HCT116 (cell line): ENCODE measurements at regions not wholly inside any gene's neighbourhood (a gene's known extent, or its start where the extent isn't known, plus 50 kb on each side); places are given as distances from the start of the nearest gene placed in this dataset.

Experiments
- ATAC-seq: fragments of 200-7000 bp; cut with Tn5 transposase; 2 replicates; pipeline ENCODE4 v1.9.1; 2020; ENCODE audit warnings: mild to moderate bottlenecking, moderate library complexity
- BruUV-seq: library from RNA; stranded (reverse); fragments of 400-500 nt; replicated peaks from 2 replicates; lab custom pipeline; 2021; lab: Mats Ljungman, UMichigan
- CTCF ChIA-PET: fragments of 300-600 bp; sonication (Branson Sonifier 250); formaldehyde crosslinking; loops from one replicate; lab custom pipeline; 2021; ENCODE audit warnings: antibody characterized with exemption; lab: Charles Lee
- POLR2A ChIA-PET: fragments of 300-600, 350-600 bp; sonication (Branson Sonifier 250); formaldehyde crosslinking; loops from one replicate; lab custom pipeline; 2021; ENCODE audit warnings: antibody characterized with exemption; lab: Charles Lee
- RAD21 ChIA-PET, 2 experiments: fragments of 300-600 bp; sonication (Branson Sonifier 250); formaldehyde crosslinking; loops; one replicate each; lab custom pipeline; 2023; ENCODE audit warnings: low total read pairs in 2 of 2; ENCODE audit not compliant: uncharacterized antibody in 2 of 2, unreplicated experiment in 2 of 2, low non-redundant PET in 1 of 2; lab: Charles Lee
- DNase-seq: peaks from one replicate; pipeline ENCODE4 v3.0.0-alpha.2; 2010; ENCODE audit warnings: low read depth, low spot score
- H2AFZ ChIP-seq: fragments of 200-600 bp; shearing (Covaris generic), sonication (generic); 2 replicates; pipeline ENCODE4 v1.6.1; 2017; ENCODE audit warnings: low read depth, mixed run types, mixed read lengths, antibody characterized with exemption, low read length; ENCODE audit not compliant: poor library complexity, severe bottlenecking
- H3K27ac ChIP-seq: 2 replicates; pipeline ENCODE4 v1.5.1; 2012; ENCODE audit warnings: low read depth, low read length
- H3K27me3 ChIP-seq: fragments of 200-600 bp; sonication (generic); 2 replicates; pipeline ENCODE4 v1.6.1; 2016; ENCODE audit warnings: mixed run types, low read length, mixed read lengths; ENCODE audit not compliant: insufficient read depth
- H3K36me3 ChIP-seq, 2 experiments: fragments of 200-500 bp in 1 of 2; fragments of 200-600 bp in 1 of 2; sonication (Bioruptor generic) in 1 of 2; sonication (generic) in 1 of 2; 2 replicates each; pipeline versions ENCODE4 v1.5.1 to v1.6.1; 2014 to 2016; ENCODE audit warnings: low read length in 2 of 2, inconsistent platforms in 1 of 2, mixed read lengths in 1 of 2, mixed run types in 1 of 2; ENCODE audit not compliant: insufficient read depth in 2 of 2, control insufficient read depth in 1 of 2
- H3K4me1 ChIP-seq, 2 experiments: fragments of 200-600 bp in 1 of 2; sonication (generic) in 1 of 2; 2 replicates each; pipeline versions ENCODE4 v1.5.1 to v1.6.1; 2012 to 2017; ENCODE audit warnings: low read length in 2 of 2, inconsistent platforms in 1 of 2, mild to moderate bottlenecking in 1 of 2, mixed read lengths in 1 of 2, mixed run types in 1 of 2, moderate library complexity in 1 of 2; ENCODE audit not compliant: insufficient read depth in 2 of 2, control insufficient read depth in 1 of 2
- H3K4me2 ChIP-seq: fragments of 200-600 bp; sonication (generic); 2 replicates; pipeline ENCODE4 v1.6.1; 2017; ENCODE audit warnings: mixed run types, low read length, mixed read lengths
- H3K4me3 ChIP-seq, 2 experiments: fragments of 200-600 bp in 1 of 2; sonication (generic) in 1 of 2; replicated peaks in 1 of 2; 2 replicates each; pipeline ENCODE4 v1.5.1; 2011 to 2016; ENCODE audit warnings: low read length in 2 of 2, control low read depth in 1 of 2, low read depth in 1 of 2, mild to moderate bottlenecking in 1 of 2, mixed read lengths in 1 of 2, mixed run types in 1 of 2
- H3K79me2 ChIP-seq: fragments of 200-600 bp; sonication (generic); 2 replicates; pipeline ENCODE4 v1.6.1; 2017; ENCODE audit warnings: mild to moderate bottlenecking, mixed run types, low read length, moderate library complexity, mixed read lengths; ENCODE audit not compliant: insufficient read depth
- H3K9ac ChIP-seq: fragments of 200-600 bp; sonication (generic); 2 replicates; pipeline ENCODE4 v1.6.1; 2016; ENCODE audit warnings: low read length, mixed read lengths
- H3K9me2 ChIP-seq: fragments of 200-600 bp; sonication (generic), shearing (Covaris generic); 2 replicates; pipeline ENCODE4 v1.6.1; 2017; ENCODE audit warnings: mixed run types, mild to moderate bottlenecking, moderate library complexity; ENCODE audit not compliant: insufficient read depth
- H3K9me3 ChIP-seq, 2 experiments: fragments of 200-500 bp in 1 of 2; fragments of 200-600 bp in 1 of 2; sonication (Bioruptor generic) in 1 of 2; sonication (generic) in 1 of 2; 2 replicates each; pipeline ENCODE4 v1.6.1; 2014 to 2017; ENCODE audit warnings: low read length in 2 of 2, mixed read lengths in 2 of 2, inconsistent platforms in 1 of 2, low read depth in 1 of 2, mild to moderate bottlenecking in 1 of 2, mixed run types in 1 of 2, moderate library complexity in 1 of 2; ENCODE audit not compliant: control insufficient read depth in 1 of 2, insufficient read depth in 1 of 2
- H4K20me1 ChIP-seq: fragments of 200-600 bp; sonication (generic), shearing (Covaris generic); 2 replicates; pipeline ENCODE4 v1.6.1; 2017; ENCODE audit warnings: mixed run types, mild to moderate bottlenecking, moderate library complexity; ENCODE audit not compliant: insufficient read depth
- CBX3 ChIP-seq: IDR thresholded peaks from 2 replicates; pipeline ENCODE4 v1.6.1; 2012; ENCODE audit warnings: low read depth
- CEBPB ChIP-seq: IDR thresholded peaks from 2 replicates; pipeline ENCODE4 v1.6.1; 2012; ENCODE audit warnings: low read depth
- CTCF ChIP-seq, 3 experiments: fragments of 200-600 bp in 1 of 3; sonication (generic) in 1 of 3; IDR thresholded peaks in 2 of 3; conservative IDR thresholded peaks in 1 of 3; 2 replicates each; pipeline ENCODE4 v1.5.1; 2012 to 2017; ENCODE audit warnings: low read depth in 2 of 3, low read length in 2 of 3, antibody characterized with exemption in 1 of 3, borderline replicate concordance in 1 of 3, control low read depth in 1 of 3, mild to moderate bottlenecking in 1 of 3, mixed read lengths in 1 of 3, mixed run types in 1 of 3, moderate library complexity in 1 of 3; ENCODE audit not compliant: insufficient read depth in 1 of 3
- EGR1 ChIP-seq: IDR thresholded peaks from 2 replicates; pipeline ENCODE4 v1.6.1; 2012; ENCODE audit warnings: low read depth
- ELF1 ChIP-seq: IDR thresholded peaks from 2 replicates; pipeline ENCODE4 v1.6.1; 2012; ENCODE audit warnings: low read depth, borderline replicate concordance
- EZH2 ChIP-seq: fragments of 200-600 bp; sonication (generic); IDR thresholded peaks from 2 replicates; pipeline ENCODE4 v1.6.1; 2017; ENCODE audit warnings: antibody characterized with exemption, mixed run types
- EZH2phosphoT487 ChIP-seq: fragments of 200-600 bp; IDR thresholded peaks from 2 replicates; pipeline ENCODE4 v1.6.1; 2018; ENCODE audit warnings: antibody characterized with exemption, borderline replicate concordance
- FOSL1 ChIP-seq: IDR thresholded peaks from 2 replicates; pipeline ENCODE4 v1.6.1; 2012; ENCODE audit warnings: low read depth
- JUND ChIP-seq: IDR thresholded peaks from 2 replicates; pipeline ENCODE4 v1.6.1; 2012
- MAX ChIP-seq: IDR thresholded peaks from 2 replicates; pipeline ENCODE4 v1.6.1; 2012
- POLR2AphosphoS5 ChIP-seq: IDR thresholded peaks from 2 replicates; pipeline ENCODE4 v1.6.1; 2011; ENCODE audit warnings: mild to moderate bottlenecking, low read depth, low read length, moderate library complexity
- TCF7L2 ChIP-seq: IDR thresholded peaks from 2 replicates; pipeline ENCODE4 v1.7.0; 2011; ENCODE audit warnings: borderline replicate concordance, inconsistent platforms; ENCODE audit not compliant: insufficient read depth, insufficient read length; ENCODE audit errors: extremely low read depth
- YY1 ChIP-seq: IDR thresholded peaks from 2 replicates; pipeline ENCODE4 v1.6.1; 2011; ENCODE audit warnings: low read length, low read depth, moderate library complexity, mild to moderate bottlenecking; ENCODE audit not compliant: insufficient replicate concordance; ENCODE audit errors: extremely low read depth
- ZFX ChIP-seq: fragments of 450-650 bp; IDR thresholded peaks from 2 replicates; pipeline ENCODE4 v1.6.1; 2017
- ZNF274 ChIP-seq: fragments of 200-500 bp; sonication (Bioruptor generic); IDR thresholded peaks from 2 replicates; pipeline ENCODE4 v1.6.1; 2014; ENCODE audit warnings: mild to moderate bottlenecking, low read depth, low read length, inconsistent platforms
- intact Hi-C: fragments of 100-400 bp; cut with micrococcal nuclease; formaldehyde crosslinking; loops from 2 replicates; pipeline ENCODE4 v1.10.0; 2022
- TF ChIP-seq, protein P1 (sequence below): IDR thresholded peaks from 2 replicates; pipeline ENCODE4 v1.6.1; 2011; ENCODE audit warnings: mild to moderate bottlenecking, low read length, moderate library complexity; ENCODE audit not compliant: insufficient replicate concordance; ENCODE audit errors: extremely low read depth
- TF ChIP-seq, protein P2 (sequence below): IDR thresholded peaks from 2 replicates; pipeline ENCODE4 v1.6.1; 2012
- TF ChIP-seq, protein P3 (sequence below): IDR thresholded peaks from 2 replicates; pipeline ENCODE4 v1.6.1; 2012; ENCODE audit warnings: low read depth

DNA sequence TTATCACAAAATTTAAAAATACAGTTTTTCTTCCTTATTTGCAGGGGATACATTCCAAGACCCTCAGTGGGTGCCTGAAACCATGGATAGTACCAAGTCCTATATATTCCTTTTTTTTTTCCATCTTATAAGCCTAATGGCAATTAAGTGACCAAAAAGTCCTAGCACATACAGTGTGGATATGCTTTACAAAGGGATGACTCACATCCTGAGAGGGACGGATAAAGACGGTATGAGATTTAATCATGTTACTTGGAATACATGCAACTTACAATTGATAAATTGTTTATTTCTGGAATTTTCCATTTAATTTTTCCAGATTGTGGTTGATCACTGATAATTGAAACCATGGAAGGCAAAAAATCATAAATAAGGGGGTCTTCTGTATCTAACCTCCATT is 181.2 kb upstream of the BRINP3 start (continued):
- TF ChIP-seq ELF1: no peak
- TF ChIP-seq FOSL1: no peak
- TF ChIP-seq CEBPB: no peak
- no peak for TF ChIP-seq EGR1
- TF ChIP-seq CBX3: no peak
- no peak for TF ChIP-seq CTCF (IDR thresholded peaks at IDR 0.05 in 2 of 3, conservative IDR thresholded peaks at IDR 0.05 in 1 of 3; ENCODE audit: borderline replicate concordance in 1 of 3, insufficient read depth in 1 of 3, low read depth in 2 of 3, low read length in 2 of 3)
- TF ChIP-seq EZH2phosphoT487: no peak
- no peak for TF ChIP-seq ZFX
- no peak for TF ChIP-seq YY1
- no peak for TF ChIP-seq POLR2AphosphoS5

- DNase-seq: no peak
- Histone ChIP-seq H4K20me1 (no peaks in the 10 kb centered on the region), H2AFZ (no peak overlapping the region), H3K4me2 (no peak overlapping the region), H3K9me2 (no peaks in the 10 kb centered on the region), H3K9ac (no peak overlapping the region), H3K79me2 (no peaks in the 10 kb centered on the region), H3K27me3 (no peaks in the 10 kb centered on the region), H3K27ac (no peak overlapping the region), H3K9me3 (no peaks in the 10 kb centered on the region), H3K36me3 (no peaks in the 10 kb centered on the region), H3K4me1 (no peaks in the 10 kb centered on the region), H3K4me3 (no peak overlapping the region)
- intact Hi-C loops: no loop called here
- ATAC-seq: no peak
- TF ChIP-seq EZH2: no peak
- no peak for TF ChIP-seq CEBPB
- TF ChIP-seq JUND: no peak
- TF ChIP-seq TCF7L2: no peak
- TF ChIP-seq EZH2phosphoT487: no peak
- no peak for TF ChIP-seq POLR2AphosphoS5
- TF ChIP-seq FOSL1: no peak
- TF ChIP-seq, protein P1, sequence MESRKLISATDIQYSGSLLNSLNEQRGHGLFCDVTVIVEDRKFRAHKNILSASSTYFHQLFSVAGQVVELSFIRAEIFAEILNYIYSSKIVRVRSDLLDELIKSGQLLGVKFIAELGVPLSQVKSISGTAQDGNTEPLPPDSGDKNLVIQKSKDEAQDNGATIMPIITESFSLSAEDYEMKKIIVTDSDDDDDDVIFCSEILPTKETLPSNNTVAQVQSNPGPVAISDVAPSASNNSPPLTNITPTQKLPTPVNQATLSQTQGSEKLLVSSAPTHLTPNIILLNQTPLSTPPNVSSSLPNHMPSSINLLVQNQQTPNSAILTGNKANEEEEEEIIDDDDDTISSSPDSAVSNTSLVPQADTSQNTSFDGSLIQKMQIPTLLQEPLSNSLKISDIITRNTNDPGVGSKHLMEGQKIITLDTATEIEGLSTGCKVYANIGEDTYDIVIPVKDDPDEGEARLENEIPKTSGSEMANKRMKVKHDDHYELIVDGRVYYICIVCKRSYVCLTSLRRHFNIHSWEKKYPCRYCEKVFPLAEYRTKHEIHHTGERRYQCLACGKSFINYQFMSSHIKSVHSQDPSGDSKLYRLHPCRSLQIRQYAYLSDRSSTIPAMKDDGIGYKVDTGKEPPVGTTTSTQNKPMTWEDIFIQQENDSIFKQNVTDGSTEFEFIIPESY: no peak
- TF ChIP-seq MAX: no peak
- TF ChIP-seq EGR1: no peak
- TF ChIP-seq ZFX: no peak
- TF ChIP-seq, protein P2, sequence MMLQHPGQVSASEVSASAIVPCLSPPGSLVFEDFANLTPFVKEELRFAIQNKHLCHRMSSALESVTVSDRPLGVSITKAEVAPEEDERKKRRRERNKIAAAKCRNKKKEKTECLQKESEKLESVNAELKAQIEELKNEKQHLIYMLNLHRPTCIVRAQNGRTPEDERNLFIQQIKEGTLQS: no peak
- no peak for TF ChIP-seq ZNF274
- TF ChIP-seq, protein P3, sequence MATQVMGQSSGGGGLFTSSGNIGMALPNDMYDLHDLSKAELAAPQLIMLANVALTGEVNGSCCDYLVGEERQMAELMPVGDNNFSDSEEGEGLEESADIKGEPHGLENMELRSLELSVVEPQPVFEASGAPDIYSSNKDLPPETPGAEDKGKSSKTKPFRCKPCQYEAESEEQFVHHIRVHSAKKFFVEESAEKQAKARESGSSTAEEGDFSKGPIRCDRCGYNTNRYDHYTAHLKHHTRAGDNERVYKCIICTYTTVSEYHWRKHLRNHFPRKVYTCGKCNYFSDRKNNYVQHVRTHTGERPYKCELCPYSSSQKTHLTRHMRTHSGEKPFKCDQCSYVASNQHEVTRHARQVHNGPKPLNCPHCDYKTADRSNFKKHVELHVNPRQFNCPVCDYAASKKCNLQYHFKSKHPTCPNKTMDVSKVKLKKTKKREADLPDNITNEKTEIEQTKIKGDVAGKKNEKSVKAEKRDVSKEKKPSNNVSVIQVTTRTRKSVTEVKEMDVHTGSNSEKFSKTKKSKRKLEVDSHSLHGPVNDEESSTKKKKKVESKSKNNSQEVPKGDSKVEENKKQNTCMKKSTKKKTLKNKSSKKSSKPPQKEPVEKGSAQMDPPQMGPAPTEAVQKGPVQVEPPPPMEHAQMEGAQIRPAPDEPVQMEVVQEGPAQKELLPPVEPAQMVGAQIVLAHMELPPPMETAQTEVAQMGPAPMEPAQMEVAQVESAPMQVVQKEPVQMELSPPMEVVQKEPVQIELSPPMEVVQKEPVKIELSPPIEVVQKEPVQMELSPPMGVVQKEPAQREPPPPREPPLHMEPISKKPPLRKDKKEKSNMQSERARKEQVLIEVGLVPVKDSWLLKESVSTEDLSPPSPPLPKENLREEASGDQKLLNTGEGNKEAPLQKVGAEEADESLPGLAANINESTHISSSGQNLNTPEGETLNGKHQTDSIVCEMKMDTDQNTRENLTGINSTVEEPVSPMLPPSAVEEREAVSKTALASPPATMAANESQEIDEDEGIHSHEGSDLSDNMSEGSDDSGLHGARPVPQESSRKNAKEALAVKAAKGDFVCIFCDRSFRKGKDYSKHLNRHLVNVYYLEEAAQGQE: no peak
- POLR2A ChIA-PET: no interaction called here
- RAD21 ChIA-PET: no interaction called here
- CTCF ChIA-PET: no interaction called here
- no TSS peak for BruUV-seq
Measured at GRCh38 chr1:190663962-190664361, 186.3 kb upstream of the BRINP3 start.
